WTC11 (cell line): ENCODE measurements at regions not wholly inside any gene's neighbourhood (a gene's known extent, or its start where the extent isn't known, plus 50 kb on each side); places are given as distances from the start of the nearest gene placed in this dataset.

ENCODE experiments used
- ATAC-seq: fragments of 200-7000 bp; cut with Tn5 transposase; 2 replicates; pipeline ENCODE4 v1.10.0; 2021; ENCODE audit warnings: mild to moderate bottlenecking, moderate library complexity
- CTCF ChIA-PET: fragments of 300-600 bp; sonication (Branson Sonifier 250); formaldehyde crosslinking; loops from one replicate; lab custom pipeline; 2021; ENCODE audit warnings: antibody characterized with exemption; lab: Charles Lee
- POLR2A ChIA-PET: fragments of 350-600 bp; sonication (Branson Sonifier 250); formaldehyde crosslinking; loops from one replicate; lab custom pipeline; 2021; ENCODE audit warnings: antibody characterized with exemption; lab: Charles Lee
- DNase-seq: peaks from one replicate; pipeline ENCODE4 v3.0.0; 2021; ENCODE audit warnings: low spot score
- H3K27ac Mint-ChIP-seq: 2 replicates; pipeline ENCODE4 v1.8.0; 2021; ENCODE audit warnings: mixed read lengths
- H3K27me3 Mint-ChIP-seq: 2 replicates; pipeline ENCODE4 v1.8.0; 2021; ENCODE audit warnings: low read depth, mild to moderate bottlenecking, moderate library complexity, mixed read lengths
- H3K36me3 Mint-ChIP-seq: 2 replicates; pipeline ENCODE4 v1.8.0; 2021; ENCODE audit warnings: mixed read lengths
- H3K4me1 Mint-ChIP-seq: 2 replicates; pipeline ENCODE4 v1.8.0; 2022; ENCODE audit warnings: mixed read lengths
- H3K4me3 Mint-ChIP-seq: 2 replicates; pipeline ENCODE4 v1.8.0; 2021; ENCODE audit warnings: mild to moderate bottlenecking, moderate library complexity, mixed read lengths
- H3K9me3 Mint-ChIP-seq: 2 replicates; pipeline ENCODE4 v1.8.0; 2021; ENCODE audit warnings: mixed read lengths
- CBFB ChIP-seq: sonication (generic); formaldehyde crosslinking; IDR thresholded peaks from 2 replicates; pipeline ENCODE4 v1.8.1; 2022; ENCODE audit warnings: mild to moderate bottlenecking, low read depth, missing genetic modification reagents
- CREB1 ChIP-seq: sonication (generic); formaldehyde crosslinking; IDR thresholded peaks from 2 replicates; pipeline ENCODE4 v1.8.0; 2023; ENCODE audit warnings: mild to moderate bottlenecking, missing genetic modification reagents
- ESRRA ChIP-seq: sonication (generic); formaldehyde crosslinking; IDR thresholded peaks from 2 replicates; pipeline ENCODE4 v1.8.1; 2022; ENCODE audit warnings: mild to moderate bottlenecking, missing genetic modification reagents, borderline replicate concordance
- GTF2I ChIP-seq: fragments of 250-450 bp; sonication (Bioruptor Pico); conservative IDR thresholded peaks from 2 replicates; pipeline ENCODE4 v1.4.0; 2021; ENCODE audit warnings: mild to moderate bottlenecking
- JUN ChIP-seq: sonication (generic); formaldehyde crosslinking; IDR thresholded peaks from 2 replicates; pipeline ENCODE4 v1.8.0; 2023; ENCODE audit warnings: mild to moderate bottlenecking, missing genetic modification reagents
- MYBL2 ChIP-seq: sonication (generic); formaldehyde crosslinking; IDR thresholded peaks from 2 replicates; pipeline ENCODE4 v1.8.1; 2023; ENCODE audit warnings: mild to moderate bottlenecking, moderate library complexity, missing genetic modification reagents
- NR3C1 ChIP-seq: sonication (generic); formaldehyde crosslinking; conservative IDR thresholded peaks from 2 replicates; pipeline ENCODE4 v1.8.1; 2023; ENCODE audit warnings: low read depth, mild to moderate bottlenecking, missing genetic modification reagents
- SP1 ChIP-seq: sonication (generic); formaldehyde crosslinking; conservative IDR thresholded peaks from 2 replicates; pipeline ENCODE4 v1.8.1; 2022; ENCODE audit warnings: missing genetic modification reagents
- TCF7 ChIP-seq: sonication (generic); formaldehyde crosslinking; IDR thresholded peaks from 2 replicates; pipeline ENCODE4 v1.8.0; 2022; ENCODE audit warnings: mild to moderate bottlenecking, low read depth, missing genetic modification reagents, moderate library complexity
- ZNF121 ChIP-seq: sonication (generic); formaldehyde crosslinking; IDR thresholded peaks from 2 replicates; pipeline ENCODE4 v1.8.0; 2023; ENCODE audit warnings: missing genetic modification reagents
- ZNF396 ChIP-seq: fragments of 250-450 bp; sonication (Bioruptor Pico); IDR thresholded peaks from 2 replicates; pipeline ENCODE4 v1.8.0; 2021; ENCODE audit warnings: mild to moderate bottlenecking, moderate library complexity, borderline replicate concordance
- TF ChIP-seq, protein P1 (sequence below): sonication (generic); formaldehyde crosslinking; IDR thresholded peaks from 2 replicates; pipeline ENCODE4 v1.8.1; 2023; ENCODE audit warnings: mild to moderate bottlenecking, missing genetic modification reagents
- TF ChIP-seq, protein P2 (sequence below): sonication (generic); formaldehyde crosslinking; IDR thresholded peaks from 2 replicates; pipeline ENCODE4 v1.8.1; 2022; ENCODE audit warnings: mild to moderate bottlenecking, missing genetic modification reagents, moderate library complexity, borderline replicate concordance
- TF ChIP-seq, protein P3 (sequence below): sonication (generic); formaldehyde crosslinking; IDR thresholded peaks from 2 replicates; pipeline ENCODE4 v1.8.0; 2022; ENCODE audit warnings: missing genetic modification reagents
- TF ChIP-seq, protein P4 (sequence below): fragments of 250-450 bp; sonication (Bioruptor Pico); IDR thresholded peaks from 2 replicates; pipeline ENCODE4 v1.9.0; 2021; ENCODE audit warnings: mild to moderate bottlenecking, borderline replicate concordance
- TF ChIP-seq, protein P5 (sequence below): sonication (generic); formaldehyde crosslinking; IDR thresholded peaks from 2 replicates; pipeline ENCODE4 v1.8.1; 2022; ENCODE audit warnings: missing genetic modification reagents, borderline replicate concordance
- TF ChIP-seq, protein P6 (sequence below): fragments of 250-450 bp; sonication (Bioruptor Pico); IDR thresholded peaks from 2 replicates; pipeline ENCODE4 v1.9.0; 2021; ENCODE audit warnings: mild to moderate bottlenecking
- TF ChIP-seq, protein P7 (sequence below): sonication (generic); formaldehyde crosslinking; IDR thresholded peaks from 2 replicates; pipeline ENCODE4 v1.8.1; 2023; ENCODE audit warnings: mild to moderate bottlenecking, missing genetic modification reagents, moderate library complexity
- TF ChIP-seq, protein P8 (sequence below): fragments of 250-450 bp; sonication (Bioruptor Pico); IDR thresholded peaks from 2 replicates; pipeline ENCODE4 v1.9.0; 2021; ENCODE audit warnings: mild to moderate bottlenecking

DNA sequence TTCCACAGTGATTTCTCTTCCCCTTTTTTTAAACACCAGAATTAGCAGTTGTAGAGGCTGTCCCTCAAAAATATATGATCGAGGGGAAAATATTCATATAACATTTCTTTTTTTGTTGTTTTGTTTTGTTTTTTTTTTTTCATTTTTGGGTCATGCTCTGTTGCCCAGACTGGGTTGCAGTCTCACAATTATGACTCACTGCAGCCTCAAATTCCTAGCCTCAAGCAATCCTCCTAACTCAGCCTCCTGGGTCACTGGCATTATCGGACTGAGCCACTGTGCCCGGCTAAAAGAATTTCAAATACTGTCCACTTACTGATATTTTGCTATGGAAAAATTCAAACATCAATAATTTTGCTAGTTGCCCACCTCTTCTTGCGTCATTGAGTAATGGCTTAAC, 134.0 kb downstream of the HFE start:
- Mint-ChIP-seq H3K9me3 (no peaks in the 10 kb centered on the region), H3K27ac (peak overlapping the region; percentile 91), H3K4me3 (no peak overlapping the region), H3K4me1 (peaks cover 38% of the 10 kb centered on the region), H3K27me3 (no peaks in the 10 kb centered on the region), H3K36me3 (no peaks in the 10 kb centered on the region)
- ChIA-PET CTCF (no interaction called here), POLR2A (interaction anchor here (1.1 to 7.9 kb wide), 5 partner anchors 14 to 116 kb away, joined by 3 to 216 read pairs (median 31); a partner anchor contains a TSS)
- ATAC-seq (no peak), DNase-seq (no peak)
- TF ChIP-seq, protein P1, sequence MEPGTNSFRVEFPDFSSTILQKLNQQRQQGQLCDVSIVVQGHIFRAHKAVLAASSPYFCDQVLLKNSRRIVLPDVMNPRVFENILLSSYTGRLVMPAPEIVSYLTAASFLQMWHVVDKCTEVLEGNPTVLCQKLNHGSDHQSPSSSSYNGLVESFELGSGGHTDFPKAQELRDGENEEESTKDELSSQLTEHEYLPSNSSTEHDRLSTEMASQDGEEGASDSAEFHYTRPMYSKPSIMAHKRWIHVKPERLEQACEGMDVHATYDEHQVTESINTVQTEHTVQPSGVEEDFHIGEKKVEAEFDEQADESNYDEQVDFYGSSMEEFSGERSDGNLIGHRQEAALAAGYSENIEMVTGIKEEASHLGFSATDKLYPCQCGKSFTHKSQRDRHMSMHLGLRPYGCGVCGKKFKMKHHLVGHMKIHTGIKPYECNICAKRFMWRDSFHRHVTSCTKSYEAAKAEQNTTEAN (CRISPR knock-in tag): no peak
- TF ChIP-seq, protein P2, sequence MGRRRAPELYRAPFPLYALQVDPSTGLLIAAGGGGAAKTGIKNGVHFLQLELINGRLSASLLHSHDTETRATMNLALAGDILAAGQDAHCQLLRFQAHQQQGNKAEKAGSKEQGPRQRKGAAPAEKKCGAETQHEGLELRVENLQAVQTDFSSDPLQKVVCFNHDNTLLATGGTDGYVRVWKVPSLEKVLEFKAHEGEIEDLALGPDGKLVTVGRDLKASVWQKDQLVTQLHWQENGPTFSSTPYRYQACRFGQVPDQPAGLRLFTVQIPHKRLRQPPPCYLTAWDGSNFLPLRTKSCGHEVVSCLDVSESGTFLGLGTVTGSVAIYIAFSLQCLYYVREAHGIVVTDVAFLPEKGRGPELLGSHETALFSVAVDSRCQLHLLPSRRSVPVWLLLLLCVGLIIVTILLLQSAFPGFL: no peak
- TF ChIP-seq ESRRA: no peak
- TF ChIP-seq ZNF121 (CRISPR knock-in tag): peak; percentile 62
- TF ChIP-seq, protein P3, sequence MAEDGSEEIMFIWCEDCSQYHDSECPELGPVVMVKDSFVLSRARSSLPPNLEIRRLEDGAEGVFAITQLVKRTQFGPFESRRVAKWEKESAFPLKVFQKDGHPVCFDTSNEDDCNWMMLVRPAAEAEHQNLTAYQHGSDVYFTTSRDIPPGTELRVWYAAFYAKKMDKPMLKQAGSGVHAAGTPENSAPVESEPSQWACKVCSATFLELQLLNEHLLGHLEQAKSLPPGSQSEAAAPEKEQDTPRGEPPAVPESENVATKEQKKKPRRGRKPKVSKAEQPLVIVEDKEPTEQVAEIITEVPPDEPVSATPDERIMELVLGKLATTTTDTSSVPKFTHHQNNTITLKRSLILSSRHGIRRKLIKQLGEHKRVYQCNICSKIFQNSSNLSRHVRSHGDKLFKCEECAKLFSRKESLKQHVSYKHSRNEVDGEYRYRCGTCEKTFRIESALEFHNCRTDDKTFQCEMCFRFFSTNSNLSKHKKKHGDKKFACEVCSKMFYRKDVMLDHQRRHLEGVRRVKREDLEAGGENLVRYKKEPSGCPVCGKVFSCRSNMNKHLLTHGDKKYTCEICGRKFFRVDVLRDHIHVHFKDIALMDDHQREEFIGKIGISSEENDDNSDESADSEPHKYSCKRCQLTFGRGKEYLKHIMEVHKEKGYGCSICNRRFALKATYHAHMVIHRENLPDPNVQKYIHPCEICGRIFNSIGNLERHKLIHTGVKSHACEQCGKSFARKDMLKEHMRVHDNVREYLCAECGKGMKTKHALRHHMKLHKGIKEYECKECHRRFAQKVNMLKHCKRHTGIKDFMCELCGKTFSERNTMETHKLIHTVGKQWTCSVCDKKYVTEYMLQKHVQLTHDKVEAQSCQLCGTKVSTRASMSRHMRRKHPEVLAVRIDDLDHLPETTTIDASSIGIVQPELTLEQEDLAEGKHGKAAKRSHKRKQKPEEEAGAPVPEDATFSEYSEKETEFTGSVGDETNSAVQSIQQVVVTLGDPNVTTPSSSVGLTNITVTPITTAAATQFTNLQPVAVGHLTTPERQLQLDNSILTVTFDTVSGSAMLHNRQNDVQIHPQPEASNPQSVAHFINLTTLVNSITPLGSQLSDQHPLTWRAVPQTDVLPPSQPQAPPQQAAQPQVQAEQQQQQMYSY: no peak
- no peak for TF ChIP-seq GTF2I (CRISPR knock-in tag)

DNA sequence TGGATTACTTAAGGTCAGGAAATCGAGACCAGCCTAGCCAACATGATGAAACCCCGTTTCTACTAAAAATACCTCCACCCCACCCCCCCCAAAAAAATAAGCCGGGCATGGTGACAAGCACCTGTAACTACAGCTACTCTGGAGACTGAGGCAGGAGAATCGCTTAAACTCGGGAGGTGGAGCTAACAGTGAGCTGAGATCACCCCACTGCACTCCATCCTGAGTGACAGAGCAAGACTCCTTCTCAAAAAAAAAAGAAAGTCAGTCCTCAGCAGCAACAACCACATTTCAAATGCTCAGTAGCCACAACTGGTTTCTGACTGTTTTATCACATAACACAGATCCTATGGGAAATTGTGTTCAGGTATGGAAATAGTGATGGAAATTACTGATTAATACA, 135.3 kb downstream of the HFE start:
- CTCF ChIA-PET: interaction anchor here (0.9 to 1.6 kb wide), 2 partner anchors 47 to 373 kb away, joined by 3 to 4 read pairs; no protein-coding TSS in a partner anchor
- TF ChIP-seq MYBL2 (CRISPR knock-in tag) (no peak), SP1 (no peak), CBFB (CRISPR knock-in tag) (no peak), TCF7 (CRISPR knock-in tag) (no peak), CREB1 (CRISPR knock-in tag) (no peak), ZNF396 (CRISPR knock-in tag) (no peak), NR3C1 (CRISPR knock-in tag) (no peak), JUN (CRISPR knock-in tag) (no peak)
- TF ChIP-seq, protein P4, sequence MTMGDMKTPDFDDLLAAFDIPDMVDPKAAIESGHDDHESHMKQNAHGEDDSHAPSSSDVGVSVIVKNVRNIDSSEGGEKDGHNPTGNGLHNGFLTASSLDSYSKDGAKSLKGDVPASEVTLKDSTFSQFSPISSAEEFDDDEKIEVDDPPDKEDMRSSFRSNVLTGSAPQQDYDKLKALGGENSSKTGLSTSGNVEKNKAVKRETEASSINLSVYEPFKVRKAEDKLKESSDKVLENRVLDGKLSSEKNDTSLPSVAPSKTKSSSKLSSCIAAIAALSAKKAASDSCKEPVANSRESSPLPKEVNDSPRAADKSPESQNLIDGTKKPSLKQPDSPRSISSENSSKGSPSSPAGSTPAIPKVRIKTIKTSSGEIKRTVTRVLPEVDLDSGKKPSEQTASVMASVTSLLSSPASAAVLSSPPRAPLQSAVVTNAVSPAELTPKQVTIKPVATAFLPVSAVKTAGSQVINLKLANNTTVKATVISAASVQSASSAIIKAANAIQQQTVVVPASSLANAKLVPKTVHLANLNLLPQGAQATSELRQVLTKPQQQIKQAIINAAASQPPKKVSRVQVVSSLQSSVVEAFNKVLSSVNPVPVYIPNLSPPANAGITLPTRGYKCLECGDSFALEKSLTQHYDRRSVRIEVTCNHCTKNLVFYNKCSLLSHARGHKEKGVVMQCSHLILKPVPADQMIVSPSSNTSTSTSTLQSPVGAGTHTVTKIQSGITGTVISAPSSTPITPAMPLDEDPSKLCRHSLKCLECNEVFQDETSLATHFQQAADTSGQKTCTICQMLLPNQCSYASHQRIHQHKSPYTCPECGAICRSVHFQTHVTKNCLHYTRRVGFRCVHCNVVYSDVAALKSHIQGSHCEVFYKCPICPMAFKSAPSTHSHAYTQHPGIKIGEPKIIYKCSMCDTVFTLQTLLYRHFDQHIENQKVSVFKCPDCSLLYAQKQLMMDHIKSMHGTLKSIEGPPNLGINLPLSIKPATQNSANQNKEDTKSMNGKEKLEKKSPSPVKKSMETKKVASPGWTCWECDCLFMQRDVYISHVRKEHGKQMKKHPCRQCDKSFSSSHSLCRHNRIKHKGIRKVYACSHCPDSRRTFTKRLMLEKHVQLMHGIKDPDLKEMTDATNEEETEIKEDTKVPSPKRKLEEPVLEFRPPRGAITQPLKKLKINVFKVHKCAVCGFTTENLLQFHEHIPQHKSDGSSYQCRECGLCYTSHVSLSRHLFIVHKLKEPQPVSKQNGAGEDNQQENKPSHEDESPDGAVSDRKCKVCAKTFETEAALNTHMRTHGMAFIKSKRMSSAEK (CRISPR knock-in tag): no peak
- TF ChIP-seq, protein P5, sequence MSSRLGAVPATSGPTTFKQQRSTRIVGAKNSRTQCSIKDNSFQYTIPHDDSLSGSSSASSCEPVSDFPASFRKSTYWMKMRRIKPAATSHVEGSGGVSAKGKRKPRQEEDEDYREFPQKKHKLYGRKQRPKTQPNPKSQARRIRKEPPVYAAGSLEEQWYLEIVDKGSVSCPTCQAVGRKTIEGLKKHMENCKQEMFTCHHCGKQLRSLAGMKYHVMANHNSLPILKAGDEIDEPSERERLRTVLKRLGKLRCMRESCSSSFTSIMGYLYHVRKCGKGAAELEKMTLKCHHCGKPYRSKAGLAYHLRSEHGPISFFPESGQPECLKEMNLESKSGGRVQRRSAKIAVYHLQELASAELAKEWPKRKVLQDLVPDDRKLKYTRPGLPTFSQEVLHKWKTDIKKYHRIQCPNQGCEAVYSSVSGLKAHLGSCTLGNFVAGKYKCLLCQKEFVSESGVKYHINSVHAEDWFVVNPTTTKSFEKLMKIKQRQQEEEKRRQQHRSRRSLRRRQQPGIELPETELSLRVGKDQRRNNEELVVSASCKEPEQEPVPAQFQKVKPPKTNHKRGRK (CRISPR knock-in tag): no peak
- TF ChIP-seq, protein P6, sequence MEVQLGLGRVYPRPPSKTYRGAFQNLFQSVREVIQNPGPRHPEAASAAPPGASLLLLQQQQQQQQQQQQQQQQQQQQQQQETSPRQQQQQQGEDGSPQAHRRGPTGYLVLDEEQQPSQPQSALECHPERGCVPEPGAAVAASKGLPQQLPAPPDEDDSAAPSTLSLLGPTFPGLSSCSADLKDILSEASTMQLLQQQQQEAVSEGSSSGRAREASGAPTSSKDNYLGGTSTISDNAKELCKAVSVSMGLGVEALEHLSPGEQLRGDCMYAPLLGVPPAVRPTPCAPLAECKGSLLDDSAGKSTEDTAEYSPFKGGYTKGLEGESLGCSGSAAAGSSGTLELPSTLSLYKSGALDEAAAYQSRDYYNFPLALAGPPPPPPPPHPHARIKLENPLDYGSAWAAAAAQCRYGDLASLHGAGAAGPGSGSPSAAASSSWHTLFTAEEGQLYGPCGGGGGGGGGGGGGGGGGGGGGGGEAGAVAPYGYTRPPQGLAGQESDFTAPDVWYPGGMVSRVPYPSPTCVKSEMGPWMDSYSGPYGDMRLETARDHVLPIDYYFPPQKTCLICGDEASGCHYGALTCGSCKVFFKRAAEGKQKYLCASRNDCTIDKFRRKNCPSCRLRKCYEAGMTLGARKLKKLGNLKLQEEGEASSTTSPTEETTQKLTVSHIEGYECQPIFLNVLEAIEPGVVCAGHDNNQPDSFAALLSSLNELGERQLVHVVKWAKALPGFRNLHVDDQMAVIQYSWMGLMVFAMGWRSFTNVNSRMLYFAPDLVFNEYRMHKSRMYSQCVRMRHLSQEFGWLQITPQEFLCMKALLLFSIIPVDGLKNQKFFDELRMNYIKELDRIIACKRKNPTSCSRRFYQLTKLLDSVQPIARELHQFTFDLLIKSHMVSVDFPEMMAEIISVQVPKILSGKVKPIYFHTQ (CRISPR knock-in tag): no peak
- TF ChIP-seq, protein P7, sequence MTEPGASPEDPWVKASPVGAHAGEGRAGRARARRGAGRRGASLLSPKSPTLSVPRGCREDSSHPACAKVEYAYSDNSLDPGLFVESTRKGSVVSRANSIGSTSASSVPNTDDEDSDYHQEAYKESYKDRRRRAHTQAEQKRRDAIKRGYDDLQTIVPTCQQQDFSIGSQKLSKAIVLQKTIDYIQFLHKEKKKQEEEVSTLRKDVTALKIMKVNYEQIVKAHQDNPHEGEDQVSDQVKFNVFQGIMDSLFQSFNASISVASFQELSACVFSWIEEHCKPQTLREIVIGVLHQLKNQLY: no peak
- TF ChIP-seq, protein P8, sequence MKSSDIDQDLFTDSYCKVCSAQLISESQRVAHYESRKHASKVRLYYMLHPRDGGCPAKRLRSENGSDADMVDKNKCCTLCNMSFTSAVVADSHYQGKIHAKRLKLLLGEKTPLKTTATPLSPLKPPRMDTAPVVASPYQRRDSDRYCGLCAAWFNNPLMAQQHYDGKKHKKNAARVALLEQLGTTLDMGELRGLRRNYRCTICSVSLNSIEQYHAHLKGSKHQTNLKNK: no peak

More for the DNA sequence above, 135.3 kb downstream of the HFE start:
- Mint-ChIP-seq H3K36me3 (no peaks in the 10 kb centered on the region), H3K9me3 (no peaks in the 10 kb centered on the region), H3K4me1 (peaks cover 47% of the 10 kb centered on the region), H3K27ac (no peak overlapping the region), H3K27me3 (no peaks in the 10 kb centered on the region), H3K4me3 (no peak overlapping the region)
- DNase-seq (no peak), ATAC-seq (no peak)
- POLR2A ChIA-PET: interaction anchor here (0.9 to 7.9 kb wide), 17 partner anchors 7 to 1642 kb away, joined by 3 to 254 read pairs (median 24); a partner anchor contains a TSS
